ENCODE measurements at regions not wholly inside any gene's neighbourhood (a gene's known extent, or its start where the extent isn't known, plus 50 kb on each side); places are given as distances from the start of the nearest gene placed in this dataset.

DNA sequence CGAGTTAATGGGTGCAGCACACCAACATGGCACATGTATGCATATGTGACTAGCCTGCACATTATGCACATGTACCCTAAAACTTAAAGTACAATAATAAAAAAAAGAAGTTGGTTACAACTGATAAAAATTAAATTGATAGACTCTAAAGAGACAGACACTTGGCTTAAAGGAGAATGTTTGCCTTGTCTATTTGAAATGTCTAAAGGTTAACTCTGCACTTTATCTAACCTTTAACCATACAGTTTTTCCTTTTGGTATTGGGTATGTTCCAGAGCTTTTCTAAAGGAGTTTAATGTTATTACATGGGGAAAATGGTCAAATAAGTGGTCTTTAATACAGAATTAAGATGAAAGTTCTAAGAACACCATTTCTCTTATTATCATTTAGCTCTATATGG, 145.1 kb upstream of the HCCS start:
- TF ChIP-seq, protein P1, sequence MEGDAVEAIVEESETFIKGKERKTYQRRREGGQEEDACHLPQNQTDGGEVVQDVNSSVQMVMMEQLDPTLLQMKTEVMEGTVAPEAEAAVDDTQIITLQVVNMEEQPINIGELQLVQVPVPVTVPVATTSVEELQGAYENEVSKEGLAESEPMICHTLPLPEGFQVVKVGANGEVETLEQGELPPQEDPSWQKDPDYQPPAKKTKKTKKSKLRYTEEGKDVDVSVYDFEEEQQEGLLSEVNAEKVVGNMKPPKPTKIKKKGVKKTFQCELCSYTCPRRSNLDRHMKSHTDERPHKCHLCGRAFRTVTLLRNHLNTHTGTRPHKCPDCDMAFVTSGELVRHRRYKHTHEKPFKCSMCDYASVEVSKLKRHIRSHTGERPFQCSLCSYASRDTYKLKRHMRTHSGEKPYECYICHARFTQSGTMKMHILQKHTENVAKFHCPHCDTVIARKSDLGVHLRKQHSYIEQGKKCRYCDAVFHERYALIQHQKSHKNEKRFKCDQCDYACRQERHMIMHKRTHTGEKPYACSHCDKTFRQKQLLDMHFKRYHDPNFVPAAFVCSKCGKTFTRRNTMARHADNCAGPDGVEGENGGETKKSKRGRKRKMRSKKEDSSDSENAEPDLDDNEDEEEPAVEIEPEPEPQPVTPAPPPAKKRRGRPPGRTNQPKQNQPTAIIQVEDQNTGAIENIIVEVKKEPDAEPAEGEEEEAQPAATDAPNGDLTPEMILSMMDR (IDR thresholded peaks at IDR 0.05), result no peak
- no peak for TF ChIP-seq POLR2A (IDR thresholded peaks at IDR 0.05)
